ENCODE measurements at regions not wholly inside any gene's neighbourhood (a gene's known extent, or its start where the extent isn't known, plus 50 kb on each side); places are given as distances from the start of the nearest gene placed in this dataset.
"Not testable (repeated sequence)": the region's sequence is repeated elsewhere in the genome, so short reads cannot be mapped to it uniquely, and the experiment has no call there.

GRCh38 chr6:781350-781961 is 88.5 kb upstream of the EXOC2 start:
- DNase-seq (ENCODE audit: low read depth in 3 of 3): no peak

- DNase-seq (ENCODE audit: low read depth in 3 of 3): no peak
Measured at GRCh38 chr6:780706-781105, 87.8 kb upstream of the EXOC2 start.

- DNase-seq (ENCODE audit: low read depth in 3 of 3): no peak
Measured at GRCh38 chr6:776951-777350, 84.0 kb upstream of the EXOC2 start.

- DNase-seq (ENCODE audit: low read depth in 3 of 3): no peak
Measured at GRCh38 chr6:776528-776931, 83.6 kb upstream of the EXOC2 start.

GRCh38 chr6:775863-776262 is 82.9 kb upstream of the EXOC2 start:
- DNase-seq (ENCODE audit: low read depth in 3 of 3): no peak

GRCh38 chr6:771683-772082 is 78.7 kb upstream of the EXOC2 start:
- DNase-seq (ENCODE audit: low read depth in 3 of 3): not testable (repeated sequence)

GRCh38 chr6:767755-768512 is 75.0 kb upstream of the EXOC2 start:
- DNase-seq (ENCODE audit: low read depth in 3 of 3): no peak

- DNase-seq (ENCODE audit: low read depth in 3 of 3): no peak
Measured at GRCh38 chr6:766625-767024, 73.7 kb upstream of the EXOC2 start.

GRCh38 chr6:761997-762396 is 69.1 kb upstream of the EXOC2 start:
- no peak for DNase-seq (ENCODE audit: low read depth in 3 of 3)

GRCh38 chr6:760982-761955 is 68.3 kb upstream of the EXOC2 start:
- no peak for DNase-seq (ENCODE audit: low read depth in 3 of 3)

- no peak for DNase-seq (ENCODE audit: low read depth in 3 of 3)
Measured at GRCh38 chr6:759729-760128, 66.8 kb upstream of the EXOC2 start.

- no peak for DNase-seq (ENCODE audit: low read depth in 3 of 3)
Measured at GRCh38 chr6:756224-756623, 63.3 kb upstream of the EXOC2 start.

GRCh38 chr6:754202-754601 is 61.3 kb upstream of the EXOC2 start:
- DNase-seq (ENCODE audit: low read depth in 3 of 3): no peak

GRCh38 chr6:753486-753885 is 60.5 kb upstream of the EXOC2 start:
- no peak for DNase-seq (ENCODE audit: low read depth in 3 of 3)

- DNase-seq (ENCODE audit: low read depth in 3 of 3): no peak
Measured at GRCh38 chr6:752438-752837, 59.5 kb upstream of the EXOC2 start.

- no peak for DNase-seq (ENCODE audit: low read depth in 3 of 3)
Measured at GRCh38 chr6:751765-752164, 58.8 kb upstream of the EXOC2 start.

GRCh38 chr6:747921-748320 is 55.0 kb upstream of the EXOC2 start:
- no peak for DNase-seq (ENCODE audit: low read depth in 3 of 3)

- no peak for DNase-seq (ENCODE audit: low read depth in 3 of 3)
Measured at GRCh38 chr6:747028-747427, 54.1 kb upstream of the EXOC2 start.

- no peak for DNase-seq (ENCODE audit: low read depth in 3 of 3)
Measured at GRCh38 chr6:744666-745353, 51.9 kb upstream of the EXOC2 start.

GRCh38 chr6:743320-744096 is 50.6 kb upstream of the EXOC2 start:
- DNase-seq (ENCODE audit: low read depth in 3 of 3): no peak

Data from stimulated activated CD4-positive, alpha-beta T cell treated with anti-CD3 and anti-CD28 coated beads, TNF-alpha, amount 100 ng/mL, for 48 hours (primary cell).